Activated T-helper 9 cell treated with anti-CD3 and anti-CD28 coated beads, Interleukin-2, amount 50 U/mL, for 16 hours (primary cell): ENCODE measurements at regions not wholly inside any gene's neighbourhood (a gene's known extent, or its start where the extent isn't known, plus 50 kb on each side); places are given as distances from the start of the nearest gene placed in this dataset.
"Not testable (repeated sequence)": the region's sequence is repeated elsewhere in the genome, so short reads cannot be mapped to it uniquely, and the experiment has no call there.

ENCODE experiments used
- DNase-seq: peaks from one replicate; pipeline ENCODE4 v3.0.0-alpha.2; 2020; ENCODE audit warnings: low read depth

GRCh38 chr7:149566103-149566502 is 68.5 kb upstream of the ZNF746 start:
- no peak for DNase-seq

GRCh38 chr7:149565096-149565382 is 67.4 kb upstream of the ZNF746 start:
- no peak for DNase-seq

GRCh38 chr7:149564340-149565095 is 66.9 kb upstream of the ZNF746 start:
- DNase-seq, result no peak

- DNase-seq, result no peak
Observed at GRCh38 chr7:149562602-149563001, 65.0 kb upstream of the ZNF746 start.

GRCh38 chr7:149561072-149561471 is 63.5 kb upstream of the ZNF746 start:
- no peak for DNase-seq

GRCh38 chr7:149559711-149560110 is 62.1 kb upstream of the ZNF746 start:
- DNase-seq, result no peak

GRCh38 chr7:149558149-149558861 is 60.7 kb upstream of the ZNF746 start:
- no peak for DNase-seq

- not testable (repeated sequence) for DNase-seq
Observed at GRCh38 chr7:149556525-149556924, 58.9 kb upstream of the ZNF746 start.

GRCh38 chr7:149554821-149555220 is 57.2 kb upstream of the ZNF746 start:
- DNase-seq, result not testable (repeated sequence)

GRCh38 chr7:149553991-149554390 is 56.4 kb upstream of the ZNF746 start:
- DNase-seq, result not testable (repeated sequence)

GRCh38 chr7:149552799-149553198 is 55.2 kb upstream of the ZNF746 start:
- DNase-seq, result no peak
